HG03108 (cell line): ENCODE measurements at regions not wholly inside any gene's neighbourhood (a gene's known extent, or its start where the extent isn't known, plus 50 kb on each side); places are given as distances from the start of the nearest gene placed in this dataset.

ENCODE experiments used
- ATAC-seq: cut with Tn5 transposase; IDR thresholded peaks from one replicate; pipeline ENCODE4 v1.9.1; 2021; ENCODE audit warnings: moderate library complexity; ENCODE audit not compliant: unreplicated experiment

DNA sequence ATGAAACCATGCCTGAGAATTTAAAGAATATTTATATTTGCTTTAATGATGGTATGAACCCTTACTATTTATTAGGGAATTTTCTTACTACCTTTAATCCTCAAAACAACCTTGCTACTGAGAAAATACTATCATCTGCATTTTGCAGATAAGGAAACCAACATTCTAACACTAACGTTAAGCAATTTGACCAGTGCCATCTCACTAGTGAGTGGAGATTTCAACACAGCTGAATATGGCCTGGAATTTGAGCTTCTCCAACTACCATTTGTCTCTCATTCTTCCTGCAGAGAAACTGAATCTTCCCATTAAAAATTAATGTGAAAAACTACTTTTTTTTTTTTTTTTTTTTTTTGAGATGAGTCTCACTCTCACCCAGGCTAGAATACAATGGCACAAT lies 380.9 kb upstream of the SMIM31 start:
- no peak for ATAC-seq

DNA sequence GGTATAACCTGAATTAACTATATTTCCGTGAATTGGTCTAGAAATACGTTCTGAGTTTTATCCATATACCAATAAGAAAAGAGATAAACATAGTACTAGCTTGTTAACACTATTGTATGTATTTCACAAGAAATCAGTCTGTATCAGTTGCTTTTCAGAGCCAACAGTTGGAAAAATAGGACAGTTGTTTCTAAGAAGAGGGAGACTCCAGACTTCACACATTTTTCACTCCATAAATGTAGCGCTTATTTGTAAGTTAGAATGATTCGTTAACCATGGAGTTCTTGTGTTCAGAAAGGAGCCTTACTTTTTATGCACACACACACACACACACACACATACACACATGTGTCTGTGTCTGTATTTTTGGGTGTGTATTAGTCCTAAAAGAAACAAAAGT lies 376.7 kb upstream of the SMIM31 start:
- no peak for ATAC-seq

DNA sequence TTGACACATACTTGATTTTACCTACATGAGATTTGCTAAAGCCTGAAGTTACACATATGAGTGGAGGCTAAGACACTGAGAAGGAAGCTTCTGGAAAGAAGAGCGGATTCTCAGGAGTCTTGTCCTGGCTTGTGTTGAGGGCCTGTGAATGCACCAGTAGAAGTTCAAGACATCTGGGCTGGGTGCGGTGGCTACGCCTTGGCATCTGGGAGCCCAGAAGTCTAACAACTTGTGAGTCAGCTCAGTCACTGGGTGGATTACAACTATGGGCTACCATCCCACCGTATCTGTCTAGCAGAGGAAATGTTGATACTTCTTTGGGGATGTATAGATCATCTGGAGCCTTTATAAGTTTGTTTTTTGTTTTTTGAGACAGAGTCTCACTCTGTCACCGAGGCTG lies 375.6 kb upstream of the SMIM31 start:
- no peak for ATAC-seq

DNA sequence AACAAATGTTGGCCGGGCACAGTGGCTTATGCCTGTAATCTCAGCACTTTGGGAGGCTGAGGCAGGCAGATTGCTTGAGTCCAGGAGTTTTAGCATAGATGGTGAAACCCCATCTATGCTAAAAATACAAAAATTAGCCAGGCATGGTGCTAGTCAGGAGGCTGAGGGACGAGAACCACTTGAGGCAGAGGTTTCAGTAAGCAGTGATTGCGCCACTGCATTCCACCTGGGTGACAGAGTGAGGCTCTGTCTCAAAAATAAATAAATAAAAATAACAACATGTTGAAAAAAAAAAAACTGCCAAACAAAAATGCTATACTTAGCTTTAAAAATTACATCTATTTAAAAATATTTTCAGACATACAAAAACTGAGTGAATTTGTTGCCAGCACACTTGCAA lies 374.2 kb upstream of the SMIM31 start:
- ATAC-seq = no peak

DNA sequence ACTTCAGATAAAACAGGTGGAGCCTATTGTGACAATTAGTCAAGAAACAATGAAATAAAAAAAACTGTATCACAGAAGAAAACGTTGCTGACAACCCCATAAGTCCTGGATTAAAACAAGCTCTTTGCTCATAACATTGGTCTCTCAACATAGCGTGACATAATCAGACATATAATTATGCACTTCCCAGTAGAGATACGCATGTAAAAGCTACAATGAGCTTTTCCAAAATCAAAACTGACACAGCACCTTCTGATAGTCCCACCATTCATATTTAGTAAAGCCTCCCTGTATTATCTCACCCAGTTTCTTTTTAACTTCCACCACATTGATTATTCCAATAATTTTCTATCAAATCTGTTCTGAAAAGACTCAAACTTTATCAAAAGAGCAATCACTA lies 372.1 kb upstream of the SMIM31 start:
- no peak for ATAC-seq

DNA sequence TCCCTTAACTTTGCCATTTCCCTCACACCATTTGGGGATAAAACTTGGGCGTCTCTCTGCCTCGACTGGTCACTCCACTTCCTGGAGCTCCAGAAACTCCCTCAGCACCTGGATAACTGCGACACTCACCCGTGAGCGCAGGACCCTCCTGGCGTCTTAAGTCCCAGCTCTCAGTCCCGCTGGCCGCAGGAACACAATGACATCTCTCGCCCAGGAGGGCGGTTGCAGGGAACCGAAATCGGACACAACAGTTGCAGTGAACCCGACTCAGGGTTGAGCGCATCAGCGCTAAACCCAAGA lies 370.9 kb upstream of the SMIM31 start:
- ATAC-seq = no peak

GRCh38 chr4:164383358-164384220 lies 370.3 kb upstream of the SMIM31 start:
- ATAC-seq = no peak

GRCh38 chr4:164384416-164384815 lies 369.5 kb upstream of the SMIM31 start:
- no peak for ATAC-seq

DNA sequence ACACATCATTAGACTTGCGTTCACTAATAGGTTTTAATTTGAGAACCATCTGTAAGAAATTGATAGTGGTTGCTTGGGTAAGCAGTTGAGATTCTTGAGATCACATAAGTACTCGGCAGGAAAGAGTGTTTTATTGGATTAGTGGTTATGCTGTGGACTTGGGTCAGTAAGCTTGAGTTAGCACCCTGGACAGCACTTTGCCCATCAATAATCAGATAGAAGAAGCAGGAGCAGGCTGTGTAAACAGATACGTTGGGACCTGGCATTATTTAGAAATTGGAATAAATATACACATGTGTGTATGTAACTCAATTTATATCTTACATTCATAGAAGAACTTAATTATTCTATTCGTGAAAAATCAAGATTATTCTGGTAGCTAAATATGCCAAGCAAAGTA lies 357.5 kb upstream of the SMIM31 start:
- no peak for ATAC-seq

DNA sequence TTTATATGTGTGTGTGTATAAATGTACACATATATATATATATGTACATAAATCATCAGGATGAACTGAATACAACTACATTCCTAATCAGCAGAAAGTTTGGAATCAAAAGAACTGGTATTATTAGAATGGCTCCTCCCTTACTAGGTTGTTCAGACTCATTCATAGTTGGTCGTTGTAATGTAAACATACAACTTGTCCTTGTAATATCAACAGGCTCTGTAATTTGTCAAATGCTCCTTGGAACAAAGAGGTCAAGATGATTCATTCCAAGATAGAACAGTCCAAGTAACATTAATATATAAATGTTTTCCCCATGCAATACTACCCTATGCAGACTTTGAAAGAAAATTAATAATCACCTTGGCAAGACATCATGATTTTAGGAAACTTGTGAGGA lies 351.4 kb upstream of the SMIM31 start:
- no peak for ATAC-seq

DNA sequence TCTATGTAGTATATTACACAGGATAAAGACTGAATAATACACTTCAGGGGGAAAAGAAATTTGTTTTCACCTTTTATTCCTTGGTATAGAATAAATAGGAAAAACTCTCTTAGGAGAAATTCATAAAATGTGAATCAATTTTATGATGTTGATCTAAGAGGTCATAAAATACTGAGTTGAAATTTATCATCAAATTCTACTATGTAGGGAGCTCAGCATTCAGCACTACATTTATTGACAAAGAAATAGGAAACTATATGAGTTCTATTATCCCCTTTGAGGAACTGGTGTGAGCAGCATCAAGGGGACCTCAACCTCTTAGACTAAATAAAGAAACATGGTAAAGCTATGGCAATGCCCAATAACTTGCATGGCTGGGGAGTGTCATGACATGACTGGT lies 348.2 kb upstream of the SMIM31 start:
- no peak for ATAC-seq

DNA sequence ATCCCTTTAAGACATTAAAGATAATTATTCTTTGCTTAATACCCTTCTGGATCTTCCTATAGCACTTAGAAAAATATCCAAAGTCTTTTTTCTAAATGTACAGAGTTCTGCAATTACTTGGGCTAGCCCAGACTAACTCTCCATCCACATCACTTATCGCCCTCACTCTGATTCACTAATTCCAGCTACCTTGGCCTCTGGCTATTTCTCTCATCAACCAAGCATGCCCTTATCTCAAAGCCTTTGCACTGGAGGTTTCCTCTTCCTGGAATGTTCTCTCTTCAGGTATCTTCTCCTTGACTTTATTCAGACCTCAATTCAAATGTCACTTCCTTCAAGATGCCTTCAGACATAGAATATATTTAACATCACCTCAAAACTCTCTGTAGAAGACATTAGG lies 345.1 kb upstream of the SMIM31 start:
- ATAC-seq = no peak

DNA sequence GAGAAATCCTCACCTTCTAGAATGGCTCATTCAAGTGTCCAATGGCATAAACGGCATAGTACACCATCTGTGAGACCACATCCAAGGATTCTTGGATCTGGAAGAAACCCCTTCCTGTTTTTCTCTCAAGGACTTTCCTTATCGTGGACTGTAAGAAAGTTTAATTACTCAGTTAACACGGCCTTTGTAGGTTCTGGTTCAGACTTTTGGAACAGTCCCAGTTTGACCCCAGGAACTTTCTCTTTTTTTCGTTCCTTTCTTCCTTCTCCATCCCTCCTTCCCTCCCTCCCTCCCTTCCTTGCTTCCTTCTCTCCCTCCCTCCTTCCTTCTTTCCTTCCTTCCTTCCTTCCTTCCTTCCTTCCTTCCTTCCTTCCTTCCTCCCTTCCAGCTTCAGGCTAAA lies 343.5 kb upstream of the SMIM31 start:
- ATAC-seq = no peak

- ATAC-seq = no peak
Observed at GRCh38 chr4:164412246-164412645, 341.7 kb upstream of the SMIM31 start.

DNA sequence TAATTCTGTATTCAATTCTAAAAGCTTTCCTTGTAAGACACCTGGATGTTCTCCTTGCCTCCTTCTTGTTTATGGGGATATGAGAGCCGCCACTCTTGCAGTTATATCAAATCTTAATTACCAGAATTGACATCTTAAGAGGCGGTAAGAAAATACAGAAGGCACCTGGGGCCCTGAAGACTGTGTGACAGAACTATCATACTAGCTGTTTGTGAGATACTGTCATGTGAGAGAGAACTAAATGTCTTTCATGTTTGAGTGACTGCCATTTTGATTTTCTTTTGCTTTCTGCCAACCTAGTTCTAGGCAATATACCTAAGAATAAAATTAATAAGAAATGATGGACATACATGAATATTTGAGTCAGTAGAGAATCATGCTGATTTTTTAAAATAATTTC lies 340.2 kb upstream of the SMIM31 start:
- ATAC-seq = no peak

- ATAC-seq = no peak
Observed at GRCh38 chr4:164423819-164424218, 330.1 kb upstream of the SMIM31 start.

- ATAC-seq = no peak
Observed at GRCh38 chr4:164424846-164425245, 329.1 kb upstream of the SMIM31 start.

- no peak for ATAC-seq
Observed at GRCh38 chr4:164428561-164428960, 325.4 kb upstream of the SMIM31 start.

- no peak for ATAC-seq
Observed at GRCh38 chr4:164438321-164438720, 315.6 kb upstream of the SMIM31 start.

DNA sequence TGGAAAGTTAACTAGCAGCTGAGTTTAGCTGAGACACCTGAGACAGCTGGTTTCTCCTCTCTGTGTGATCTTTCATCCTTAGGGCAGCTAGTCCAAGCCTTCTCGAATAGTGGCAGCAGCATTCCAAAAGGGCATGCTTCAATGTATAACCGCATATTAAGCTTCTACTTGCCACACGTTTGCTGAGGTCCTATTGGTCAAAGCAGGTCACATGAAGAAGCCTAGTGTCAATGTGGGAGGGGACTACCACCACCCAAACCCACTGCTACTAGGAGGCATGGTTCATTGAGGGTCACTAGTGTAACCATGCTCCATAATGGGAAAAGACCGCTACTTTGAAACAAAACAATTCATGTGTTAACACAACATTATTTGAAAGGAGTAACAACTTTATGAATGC lies 314.9 kb upstream of the SMIM31 start:
- no peak for ATAC-seq

- no peak for ATAC-seq
Observed at GRCh38 chr4:164440199-164440598, 313.7 kb upstream of the SMIM31 start.

GRCh38 chr4:164441109-164441508 lies 312.8 kb upstream of the SMIM31 start:
- ATAC-seq = no peak

DNA sequence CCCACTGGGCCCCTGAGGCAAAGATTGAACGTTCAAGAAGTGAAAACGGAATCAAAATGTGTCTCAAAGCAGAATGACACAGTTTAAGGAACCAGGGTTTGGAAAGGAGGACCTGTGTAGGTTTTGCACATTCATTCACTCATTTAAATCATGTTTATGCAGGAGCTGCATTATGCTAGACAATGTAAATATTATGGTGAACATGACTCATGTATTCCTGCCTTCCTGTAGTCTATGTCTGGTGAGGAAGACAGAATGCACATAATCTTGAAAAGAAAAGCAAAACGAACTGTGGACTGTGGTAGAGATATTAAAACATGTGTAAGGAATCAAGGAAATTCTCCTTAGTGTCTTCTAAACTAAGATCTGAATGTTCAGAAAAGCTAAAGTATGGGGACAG lies 311.8 kb upstream of the SMIM31 start:
- no peak for ATAC-seq
